Suprapubic skin (tissue), 4 donors: ENCODE measurements at regions not wholly inside any gene's neighbourhood (a gene's known extent, or its start where the extent isn't known, plus 50 kb on each side); places are given as distances from the start of the nearest gene placed in this dataset.

Source experiments
- CTCF ChIP-seq, 2 donors: fragments of 200-600 bp in 1 of 2; fragments of 450-650 bp in 1 of 2; sonication (generic) in 1 of 2; IDR thresholded peaks; one replicate each; pipeline ENCODE4 v1.5.1; 2016 to 2019; ENCODE audit warnings: antibody characterized with exemption in 2 of 2, mild to moderate bottlenecking in 1 of 2, moderate library complexity in 1 of 2
- EP300 ChIP-seq: sonication (generic); formaldehyde crosslinking; IDR thresholded peaks from one replicate; pipeline ENCODE4 v1.6.1; 2017; ENCODE audit warnings: antibody characterized with exemption
- POLR2A ChIP-seq, 2 donors: fragments of 450-650 bp; IDR thresholded peaks; one replicate each; pipeline ENCODE4 v1.6.1; 2017; ENCODE audit warnings: antibody characterized with exemption in 2 of 2, mild to moderate bottlenecking in 2 of 2, moderate library complexity in 2 of 2
- POLR2AphosphoS5 ChIP-seq, 3 donors: sonication (generic); formaldehyde crosslinking; IDR thresholded peaks; one replicate each; pipeline ENCODE4 v1.6.1; 2017; ENCODE audit warnings: antibody characterized with exemption in 3 of 3

- TF ChIP-seq CTCF (IDR thresholded peaks at IDR 0.05) (no peak), POLR2A (IDR thresholded peaks at IDR 0.05) (no peak), POLR2AphosphoS5 (IDR thresholded peaks at IDR 0.05) (no peak), EP300 (no peak)
Measured at GRCh38 chr3:164390046-164390445, 688.2 kb downstream of the SI start.
